GM19240 (cell line): ENCODE measurements at regions not wholly inside any gene's neighbourhood (a gene's known extent, or its start where the extent isn't known, plus 50 kb on each side); places are given as distances from the start of the nearest gene placed in this dataset.

Experiments
- DNase-seq: peaks from one replicate; pipeline ENCODE4 v3.0.0; 2011; ENCODE audit warnings: low spot score; ENCODE audit not compliant: insufficient read length

GRCh38 chr2:64196963-64197362 is 52.7 kb upstream of the PELI1 start:
- DNase-seq, result no peak

DNA sequence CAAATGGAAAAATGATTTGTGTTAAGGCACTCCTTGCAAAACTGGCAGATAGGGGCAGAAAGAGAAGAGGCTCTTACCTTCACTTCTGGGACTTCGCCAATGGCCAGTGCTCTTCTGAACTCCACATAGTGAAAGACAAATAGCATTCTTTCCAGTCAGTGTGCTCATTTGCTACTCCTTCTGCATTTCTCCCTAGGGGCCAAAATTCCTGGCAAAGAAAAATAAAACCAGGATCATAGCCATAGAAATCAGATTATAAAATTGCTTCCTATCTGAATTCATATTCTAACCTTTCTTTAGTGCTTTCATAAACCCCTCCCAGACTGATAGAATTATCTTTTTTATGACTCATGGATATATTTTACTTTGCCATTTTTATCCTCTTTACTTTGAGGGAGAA is 56.9 kb upstream of the PELI1 start:
- DNase-seq, result no peak

DNA sequence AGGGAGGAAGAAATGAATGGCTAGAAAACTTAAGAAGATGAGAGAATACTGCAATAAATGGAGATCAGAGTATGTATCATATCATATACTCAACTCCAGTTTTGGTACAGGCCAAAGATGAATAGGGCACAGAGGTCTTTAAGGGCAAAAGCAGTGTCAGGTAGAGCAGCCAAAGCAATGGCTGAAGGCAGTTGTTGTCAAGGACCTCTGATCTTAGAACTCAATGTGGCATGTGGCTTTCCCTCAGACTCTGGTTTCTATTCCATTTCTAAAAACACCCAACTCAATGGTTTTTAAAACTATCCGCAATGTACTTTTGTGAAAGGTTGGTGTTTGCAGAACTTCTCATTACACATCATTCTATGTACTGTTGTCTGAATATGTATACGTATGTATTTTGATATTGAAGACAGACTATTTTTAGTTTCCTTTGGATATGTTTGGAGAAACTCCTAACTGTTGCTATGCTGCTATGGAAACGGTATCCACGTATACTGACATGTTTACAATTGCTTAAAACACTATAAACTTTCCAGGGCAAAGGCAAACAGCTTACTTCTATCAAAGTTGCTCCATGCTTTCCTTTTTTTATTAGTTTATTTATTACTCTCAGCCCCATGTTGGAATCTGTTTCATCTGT is 58.1 kb upstream of the PELI1 start:
- no peak for DNase-seq

- no peak for DNase-seq
These were observed 59.1 kb upstream of the PELI1 start for GRCh38 chr2:64203131-64203857.

DNA sequence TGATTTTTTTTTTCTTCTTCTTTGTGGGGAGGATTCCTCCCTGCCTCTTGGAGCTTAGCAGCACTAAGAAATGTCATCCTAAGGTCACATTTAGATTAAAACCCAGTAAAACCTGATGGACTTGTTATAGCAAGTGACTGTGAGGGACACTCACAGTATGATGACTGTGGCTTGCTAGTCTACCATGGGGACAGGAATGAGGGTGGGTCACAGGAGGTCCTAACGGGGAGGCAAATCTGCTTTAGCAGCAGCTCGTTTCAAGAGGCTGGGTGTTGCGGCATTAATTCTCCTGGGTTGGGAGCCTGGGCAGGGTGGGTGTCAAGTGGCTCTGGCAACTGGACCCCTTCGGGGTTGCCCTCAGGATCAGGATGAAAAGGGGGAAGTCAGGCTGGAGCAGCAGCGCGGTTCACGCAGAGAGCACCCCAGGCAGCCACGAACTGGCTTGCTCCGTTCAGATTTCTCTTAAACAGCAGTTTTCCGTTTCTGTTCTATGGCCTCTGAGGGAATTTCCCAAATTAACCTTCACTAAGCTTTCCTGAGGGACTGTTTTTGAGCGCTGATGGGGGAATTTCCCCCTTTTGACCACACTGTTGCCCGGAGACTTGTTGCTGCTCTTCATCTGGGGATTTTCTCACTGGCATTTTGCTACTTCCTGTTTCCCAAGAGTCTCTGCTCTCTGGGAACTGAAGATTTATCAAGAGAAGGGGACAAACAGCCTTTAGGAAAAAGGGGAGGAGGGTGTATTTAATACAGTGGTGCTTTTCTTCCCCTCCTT is 59.8 kb upstream of the PELI1 start:
- no peak for DNase-seq

- no peak for DNase-seq
These were observed 60.5 kb upstream of the PELI1 start for GRCh38 chr2:64204703-64205102.

DNA sequence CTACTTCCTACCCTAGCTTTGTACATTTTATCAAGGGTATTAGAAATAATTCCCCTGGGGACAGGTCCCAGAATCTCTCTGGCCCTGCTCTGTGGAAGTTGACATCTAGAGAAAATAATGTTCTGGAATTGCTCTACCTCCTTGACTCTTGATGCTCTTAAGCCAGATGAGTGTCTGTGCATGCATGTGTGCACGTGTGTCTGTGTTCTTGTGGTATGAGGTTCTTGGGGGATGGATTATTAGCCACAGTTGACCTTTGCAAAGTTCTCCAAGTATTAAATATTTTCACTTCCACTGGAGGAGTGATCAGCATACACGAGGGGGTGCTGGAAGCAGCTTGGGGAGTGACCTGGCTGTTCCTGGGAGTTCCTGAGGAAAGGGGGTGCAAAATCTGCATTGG is 61.2 kb upstream of the PELI1 start:
- DNase-seq, result no peak

DNA sequence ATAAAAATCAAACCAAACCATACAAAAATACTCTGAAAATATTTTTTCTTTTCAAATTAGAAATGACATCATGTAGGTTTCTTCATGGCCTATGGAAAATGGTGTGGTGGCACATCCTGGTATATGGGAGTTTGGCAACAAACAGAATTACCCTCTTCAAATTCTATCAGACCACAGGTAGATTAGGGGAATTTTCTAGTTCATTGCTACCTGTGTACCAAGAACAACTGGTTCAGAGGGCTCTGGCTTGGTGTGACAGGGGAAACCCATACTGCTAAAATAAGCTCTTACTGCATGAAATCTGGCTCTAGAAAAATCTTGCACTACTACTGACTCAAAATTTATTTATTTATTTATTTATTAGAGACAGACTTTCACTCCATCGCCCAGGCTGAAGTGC is 63.4 kb upstream of the PELI1 start:
- DNase-seq, result no peak

- no peak for DNase-seq
These were observed 66.6 kb upstream of the PELI1 start for GRCh38 chr2:64210816-64211215.

DNA sequence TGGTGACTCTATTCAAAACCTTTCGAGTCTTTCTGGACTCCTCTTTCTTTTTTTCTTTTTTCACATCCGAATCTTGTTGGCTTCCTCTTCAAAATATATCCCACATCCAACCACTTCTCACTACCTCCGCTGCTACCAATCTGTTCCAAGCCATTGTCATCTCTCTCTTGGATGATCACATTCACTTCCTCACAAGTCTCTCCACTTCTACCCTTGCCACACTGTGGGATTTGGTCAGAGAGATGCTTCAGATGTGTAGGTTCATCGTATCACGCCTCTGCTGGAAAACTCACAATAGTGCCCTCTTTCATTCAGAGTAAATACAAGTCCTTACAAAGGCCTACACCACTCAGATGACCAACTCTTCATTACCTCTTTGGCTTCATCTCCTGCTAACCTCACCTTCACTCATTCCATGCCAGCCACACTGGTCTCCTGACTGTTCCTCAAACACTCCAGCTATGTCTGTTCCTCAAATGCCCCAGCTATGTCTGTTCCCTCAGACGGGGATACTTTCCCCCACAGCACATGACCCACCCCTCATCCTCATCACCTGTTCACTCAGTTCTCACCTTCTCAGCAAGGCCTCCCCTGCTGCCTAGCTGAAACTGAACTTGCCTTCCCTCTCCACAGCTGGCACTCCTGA is 67.2 kb upstream of the PELI1 start:
- no peak for DNase-seq

GRCh38 chr2:64212346-64212745 is 68.1 kb upstream of the PELI1 start:
- no peak for DNase-seq

DNA sequence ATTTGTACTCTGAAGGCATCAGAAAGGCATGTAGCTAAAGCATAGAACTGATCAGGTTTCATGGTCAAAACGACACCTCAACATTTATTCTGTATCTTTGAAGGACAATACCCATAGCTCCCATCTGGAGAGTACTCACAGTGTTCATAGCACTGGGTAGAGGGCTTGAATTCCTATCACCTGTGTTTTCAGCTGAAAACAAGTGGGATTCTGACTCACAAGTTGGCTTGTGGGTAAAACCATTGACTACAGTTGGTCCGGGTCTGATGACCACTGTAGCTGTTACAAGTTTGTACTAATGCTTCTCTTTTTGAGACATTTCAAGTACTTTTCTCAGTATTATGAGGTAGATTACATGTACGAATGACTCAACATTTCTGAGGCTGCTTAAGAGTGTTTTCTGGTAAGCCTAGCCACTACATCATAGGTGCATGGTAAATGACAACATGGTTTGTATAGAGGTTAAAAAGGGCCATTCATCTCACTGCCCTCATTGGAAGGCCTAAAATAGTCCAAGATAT is 68.6 kb upstream of the PELI1 start:
- DNase-seq, result no peak

DNA sequence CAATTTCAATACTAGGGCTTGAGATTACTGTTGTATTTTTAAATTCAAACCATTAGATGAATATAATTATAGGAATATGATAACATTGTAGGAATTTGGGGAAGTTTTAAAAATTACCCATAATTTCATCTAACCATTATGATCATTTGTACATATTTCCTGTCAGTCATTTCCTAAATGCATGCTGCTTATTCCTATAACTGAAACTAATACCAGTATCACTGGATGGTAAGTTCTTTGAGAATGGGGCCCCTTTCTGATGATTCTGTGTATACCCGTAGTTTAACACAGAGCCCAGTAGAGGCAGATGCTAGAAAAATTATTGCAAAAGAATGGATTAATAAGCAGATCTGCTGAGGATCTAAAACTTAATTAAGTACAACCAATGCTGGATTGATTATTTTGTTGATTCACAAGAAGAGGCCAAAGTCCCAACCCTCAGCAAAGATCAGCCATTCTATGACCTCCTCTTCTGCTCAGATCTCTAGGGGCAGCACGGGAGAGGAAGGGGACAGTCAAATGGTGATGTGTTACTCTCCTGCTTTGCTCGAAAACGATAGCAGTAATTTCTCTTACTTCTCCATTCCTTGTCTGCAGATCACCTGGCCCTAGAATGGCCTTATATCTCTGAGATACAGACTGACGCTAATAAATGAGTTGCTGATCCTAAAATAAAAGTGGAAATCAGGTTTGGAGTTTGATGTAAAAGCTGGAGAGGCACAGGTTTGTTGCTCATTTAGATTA is 69.5 kb upstream of the PELI1 start:
- DNase-seq, result no peak

GRCh38 chr2:64214281-64215115 is 70.3 kb upstream of the PELI1 start:
- no peak for DNase-seq

GRCh38 chr2:64217198-64217869 is 73.1 kb upstream of the PELI1 start:
- DNase-seq, result no peak

DNA sequence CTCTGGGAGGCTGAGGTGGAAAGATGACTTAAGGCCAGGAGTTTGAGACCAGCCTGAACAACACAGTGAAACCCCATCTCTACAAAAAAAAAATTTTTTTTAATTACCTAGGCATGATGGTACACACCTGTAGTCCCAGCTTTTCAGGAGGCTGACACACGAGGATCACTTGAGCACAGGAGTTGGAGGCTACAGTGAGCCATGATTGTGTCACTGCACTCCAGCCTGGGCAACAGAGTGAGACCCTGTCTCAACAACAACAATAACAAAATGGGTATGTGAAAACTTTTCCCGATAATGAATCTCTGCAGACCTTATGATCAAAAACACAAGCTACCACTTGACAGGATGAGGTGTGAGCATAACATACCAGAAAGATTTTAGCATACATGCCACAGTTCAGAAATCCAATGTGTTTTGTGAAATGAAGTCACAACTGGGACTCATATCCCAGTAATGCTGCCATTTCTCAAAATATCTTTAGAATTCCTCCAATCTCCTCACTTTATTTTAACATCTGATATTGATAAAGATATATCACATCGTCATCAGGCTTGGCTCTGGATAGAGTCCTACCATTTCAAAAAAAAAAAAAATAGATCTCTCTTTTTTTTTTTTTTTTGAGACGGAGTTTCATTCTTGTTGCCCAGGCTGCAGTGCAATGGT is 74.0 kb upstream of the PELI1 start:
- DNase-seq, result no peak

- DNase-seq, result no peak
These were observed 74.9 kb upstream of the PELI1 start for GRCh38 chr2:64219149-64219548.

DNA sequence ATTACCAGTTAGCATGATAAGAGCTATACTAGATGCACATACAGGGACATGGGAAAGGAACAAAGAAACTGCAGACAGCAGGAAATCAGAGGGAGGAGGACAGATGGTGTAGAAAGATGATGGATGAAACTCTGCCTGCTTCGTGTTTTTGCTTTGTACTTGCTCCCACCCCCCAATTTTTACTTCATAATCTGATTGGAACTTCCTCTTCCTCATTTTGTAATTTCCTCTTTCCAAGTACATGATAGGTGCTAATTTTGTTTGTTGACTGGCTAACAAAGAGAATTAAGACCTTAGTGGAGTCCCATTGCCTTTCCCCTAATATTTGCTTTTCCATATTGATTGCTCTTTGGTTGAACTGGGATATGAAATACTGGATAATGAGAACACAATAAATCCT is 76.0 kb upstream of the PELI1 start:
- no peak for DNase-seq
